Activated CD4-positive, alpha-beta memory T cell treated with anti-CD3 and anti-CD28 coated beads, Interleukin-2, amount 10 ng/mL, durations not matched to agents 7 days and 5 days (primary cell): ENCODE measurements at regions not wholly inside any gene's neighbourhood (a gene's known extent, or its start where the extent isn't known, plus 50 kb on each side); places are given as distances from the start of the nearest gene placed in this dataset.

Experiments
- CTCF ChIA-PET: fragments of 350-600 bp; sonication (Branson Sonifier 250); formaldehyde crosslinking; loops from one replicate; lab custom pipeline; 2021; ENCODE audit warnings: antibody characterized with exemption, inconsistent platforms; lab: Charles Lee
- POLR2A ChIA-PET: fragments of 350-600 bp; sonication (Branson Sonifier 250); formaldehyde crosslinking; loops from one replicate; lab custom pipeline; 2021; ENCODE audit warnings: antibody characterized with exemption; lab: Charles Lee
- DNase-seq: peaks from one replicate; pipeline ENCODE4 v3.0.0-alpha.2; 2020
- H3K27ac Mint-ChIP-seq: one replicate; pipeline ENCODE4 v1.8.0; 2021; ENCODE audit warnings: mild to moderate bottlenecking, mixed read lengths
- H3K27me3 Mint-ChIP-seq: one replicate; pipeline ENCODE4 v1.8.0; 2021; ENCODE audit warnings: mixed read lengths
- H3K36me3 Mint-ChIP-seq: one replicate; pipeline ENCODE4 v1.8.0; 2021; ENCODE audit warnings: low read depth, mixed read lengths
- H3K4me1 Mint-ChIP-seq: one replicate; pipeline ENCODE4 v1.8.0; 2021; ENCODE audit warnings: mixed read lengths
- H3K4me3 Mint-ChIP-seq: one replicate; pipeline ENCODE4 v1.8.0; 2021; ENCODE audit warnings: mild to moderate bottlenecking, mixed read lengths
- H3K9me3 Mint-ChIP-seq: one replicate; pipeline ENCODE4 v1.8.0; 2021; ENCODE audit warnings: mixed read lengths

DNA sequence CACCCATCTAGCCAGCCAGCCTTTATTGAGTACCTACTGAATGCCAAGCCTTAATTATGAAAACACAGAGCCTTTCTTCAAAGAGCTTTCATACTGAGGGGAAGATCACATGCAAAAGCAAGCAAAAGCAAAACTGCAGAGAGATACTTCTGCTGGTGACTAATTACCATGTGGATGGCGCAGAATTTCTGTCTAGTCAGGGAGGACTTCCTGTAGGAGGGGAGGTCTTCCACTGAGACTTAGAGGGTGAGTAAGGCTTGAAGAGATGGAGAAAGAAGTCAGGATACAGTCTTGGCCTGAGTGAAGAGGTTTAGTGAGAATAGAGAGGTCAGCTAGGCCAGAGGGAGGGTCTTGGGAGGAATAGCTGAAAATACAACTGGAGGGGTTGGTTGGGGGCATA, 53.9 kb upstream of the CCL2 start:
- Mint-ChIP-seq H3K27ac (no peak overlapping the region), H3K4me3 (no peak overlapping the region), H3K27me3 (peaks cover 52% of the 10 kb centered on the region), H3K9me3 (peaks cover 13% of the 10 kb centered on the region), H3K4me1 (peaks cover 18% of the 10 kb centered on the region), H3K36me3 (peaks cover 8% of the 10 kb centered on the region)
- POLR2A ChIA-PET = interaction anchor here (2.8 kb wide), 1 partner anchor 160 kb away, joined by 15 read pairs; no protein-coding TSS in a partner anchor
- CTCF ChIA-PET = interaction anchor here (0.9 to 7.6 kb wide), 9 partner anchors 23 to 198 kb away, joined by 3 to 199 read pairs (median 4); partner anchors contain the start of genes CCL1 and CCL13
- no peak for DNase-seq

DNA sequence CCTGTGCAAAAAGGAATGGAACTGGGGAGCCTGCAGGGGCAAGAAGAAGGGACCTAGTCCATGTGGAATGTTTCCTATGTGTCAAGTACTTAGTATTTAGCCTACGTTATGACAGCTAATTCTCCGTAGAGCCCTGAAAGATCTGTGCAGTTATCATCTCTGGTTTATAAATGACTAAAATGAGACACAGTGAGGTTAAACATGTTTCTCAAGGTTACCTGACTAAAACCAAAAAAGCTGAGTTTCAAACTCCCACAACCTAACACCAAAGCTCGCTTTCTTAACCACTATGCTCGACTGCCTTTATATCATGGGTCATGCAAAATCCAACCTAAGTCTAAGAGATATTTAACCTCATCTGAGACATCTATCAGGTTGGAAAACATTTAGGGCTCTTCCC, 53.3 kb upstream of the CCL2 start:
- Mint-ChIP-seq H3K4me3 (no peak overlapping the region), H3K36me3 (peaks cover 8% of the 10 kb centered on the region), H3K27me3 (peaks cover 48% of the 10 kb centered on the region), H3K27ac (no peak overlapping the region), H3K4me1 (peaks cover 18% of the 10 kb centered on the region), H3K9me3 (peaks cover 13% of the 10 kb centered on the region)
- no peak for DNase-seq
- POLR2A ChIA-PET = interaction anchor here (2.8 kb wide), 1 partner anchor 159 kb away, joined by 15 read pairs; no protein-coding TSS in a partner anchor
- CTCF ChIA-PET = interaction anchor here (1.3 to 7.6 kb wide), 3 partner anchors 30 to 176 kb away, joined by 3 to 199 read pairs (median 7); partner anchors contain the start of gene CCL1

DNA sequence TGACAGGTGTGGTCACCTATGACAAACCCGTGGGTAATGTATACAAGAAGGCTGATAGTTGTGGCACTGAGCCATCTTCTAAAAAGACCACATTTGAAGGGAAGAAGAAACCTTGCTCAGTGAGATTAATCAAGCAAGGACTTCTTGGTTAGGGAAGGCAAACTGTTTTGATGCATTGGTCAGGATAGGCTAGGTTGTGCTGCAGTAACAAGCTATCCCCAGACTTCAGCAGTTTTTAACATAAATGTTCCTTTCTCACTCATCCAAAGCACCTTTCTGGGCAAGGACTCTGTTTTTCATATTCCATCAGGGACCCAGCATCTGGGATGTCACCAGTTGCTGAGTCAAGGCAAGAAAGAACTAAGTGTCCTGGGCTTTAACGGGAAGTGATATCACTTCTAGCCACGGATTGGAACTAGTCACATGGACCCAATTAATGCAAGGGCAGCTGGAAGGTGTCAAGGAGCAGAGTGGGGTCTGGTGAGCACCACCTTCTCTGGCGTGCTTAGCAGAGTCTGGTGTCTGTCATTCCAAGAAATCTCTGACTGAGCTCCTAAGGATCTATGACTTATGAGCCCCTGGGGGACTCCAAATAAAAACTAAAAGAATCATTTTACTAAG, 52.0 kb upstream of the CCL2 start:
- Mint-ChIP-seq H3K27me3 (peaks cover 48% of the 10 kb centered on the region), H3K4me1 (peaks cover 22% of the 10 kb centered on the region), H3K4me3 (no peak overlapping the region), H3K9me3 (peaks cover 16% of the 10 kb centered on the region), H3K27ac (no peak overlapping the region), H3K36me3 (peaks cover 8% of the 10 kb centered on the region)
- no peak for DNase-seq
- POLR2A ChIA-PET = interaction anchor here (2.8 kb wide), 1 partner anchor 158 kb away, joined by 15 read pairs; no protein-coding TSS in a partner anchor
- CTCF ChIA-PET = interaction anchor here (7.6 kb wide), 1 partner anchor 158 kb away, joined by 199 read pairs; the partner anchor contains the start of gene CCL1

DNA sequence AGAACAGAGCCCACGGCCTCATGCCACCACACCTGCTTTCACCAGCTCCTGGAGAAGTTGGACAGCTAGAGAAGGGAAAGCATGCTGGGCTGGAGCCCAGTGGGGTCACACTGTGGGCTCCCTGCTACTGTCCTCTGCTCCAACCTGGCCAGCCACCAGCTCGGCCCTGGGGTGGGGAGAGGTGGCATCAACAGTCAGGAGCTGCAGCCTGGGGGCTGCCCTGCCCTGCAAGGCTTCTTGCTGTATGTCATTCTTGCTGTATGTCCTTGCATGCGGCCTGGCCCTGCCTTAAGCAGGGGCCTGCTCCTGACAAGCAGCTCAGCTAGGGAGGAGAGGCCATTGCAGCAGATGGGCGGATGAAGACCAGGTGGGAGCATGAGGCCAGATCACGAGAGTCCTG, 50.7 kb upstream of the CCL2 start:
- H3K27me3 Mint-ChIP-seq = peaks cover 39% of the 10 kb centered on the region
- H3K27ac Mint-ChIP-seq = no peak overlapping the region
- peaks cover 8% of the 10 kb centered on the region for H3K36me3 Mint-ChIP-seq
- DNase-seq = no peak
- H3K9me3 Mint-ChIP-seq = peaks cover 16% of the 10 kb centered on the region
- ChIA-PET POLR2A (no interaction called here), CTCF (interaction anchor here (7.6 kb wide), 1 partner anchor 157 kb away, joined by 199 read pairs; the partner anchor contains the start of gene CCL1)
- H3K4me1 Mint-ChIP-seq = peaks cover 22% of the 10 kb centered on the region
- H3K4me3 Mint-ChIP-seq = no peak overlapping the region
